GM21737 (cell line): ENCODE measurements at regions not wholly inside any gene's neighbourhood (a gene's known extent, or its start where the extent isn't known, plus 50 kb on each side); places are given as distances from the start of the nearest gene placed in this dataset.
A peak's percentile ranks its signal among the peaks of the same experiment; 100 is the strongest.

ENCODE experiments used
- ATAC-seq: cut with Tn5 transposase; IDR thresholded peaks from one replicate; pipeline ENCODE4 v1.9.1; 2021; ENCODE audit warnings: mild to moderate bottlenecking, moderate library complexity; ENCODE audit not compliant: unreplicated experiment

DNA sequence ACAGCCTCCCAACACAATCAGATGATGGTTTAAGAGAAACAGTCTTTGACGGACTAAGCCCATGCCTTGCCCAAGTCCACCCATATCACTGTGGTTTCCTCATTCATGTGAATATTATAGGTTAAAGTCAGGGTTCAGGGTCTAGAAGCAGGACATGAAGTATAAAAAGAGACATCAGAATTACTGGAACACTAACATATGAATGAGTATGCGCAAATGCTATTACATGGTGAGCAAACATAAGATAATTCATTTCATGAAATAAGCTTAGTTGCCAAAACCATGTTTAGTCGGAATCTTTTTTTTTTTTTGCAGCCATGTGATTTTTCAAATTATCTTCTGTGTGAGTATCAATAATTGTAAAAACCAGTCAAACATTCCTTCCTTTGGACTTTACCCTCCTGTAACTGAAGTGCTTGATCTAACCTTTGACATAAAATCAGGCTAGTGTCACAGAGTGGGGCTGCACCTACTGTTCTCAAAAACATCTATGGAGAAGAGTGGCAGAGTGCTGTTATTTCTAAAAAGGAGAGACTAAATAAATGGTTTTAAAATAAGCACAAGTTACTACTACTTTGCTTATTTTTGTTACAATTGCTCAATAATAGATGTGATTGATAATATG lies 84.9 kb upstream of the NRIP1 start:
- ATAC-seq, result no peak

DNA sequence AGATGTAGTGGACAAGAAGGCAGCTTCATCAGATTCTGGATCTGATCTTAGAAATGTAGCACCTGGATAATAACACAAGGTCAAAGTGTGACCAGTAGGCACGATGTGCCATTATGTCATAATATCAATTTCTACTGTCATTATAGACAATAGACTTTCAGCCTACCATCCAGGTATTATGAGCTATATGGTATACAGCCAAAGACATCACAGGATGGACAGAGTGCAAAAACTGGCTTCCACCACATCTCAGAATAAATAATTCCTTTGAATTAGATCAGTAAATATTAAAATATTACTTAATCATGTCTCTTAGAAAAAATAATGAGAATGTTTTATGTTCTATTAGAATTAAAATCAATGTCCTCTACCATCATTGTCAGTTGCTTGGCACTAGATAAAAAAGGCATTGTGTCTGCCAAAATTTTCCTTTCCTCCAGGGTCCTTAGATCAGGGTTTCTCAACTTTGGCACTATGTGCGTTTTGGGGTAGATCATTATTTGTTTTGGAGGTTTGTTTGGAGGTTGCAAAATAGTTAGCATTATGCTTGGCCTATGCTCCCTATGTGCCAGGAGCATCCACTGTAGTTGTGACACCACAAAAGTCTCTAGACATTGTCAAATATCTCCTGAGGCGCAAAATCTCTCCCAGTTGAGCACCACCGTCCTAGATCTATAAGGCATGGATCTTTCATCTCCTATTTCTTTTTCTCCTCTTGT lies 86.7 kb upstream of the NRIP1 start:
- ATAC-seq, result no peak

- no peak for ATAC-seq
Measured at GRCh38 chr21:15152591-15152990, 87.8 kb upstream of the NRIP1 start.

GRCh38 chr21:15159382-15160020 lies 94.7 kb upstream of the NRIP1 start:
- ATAC-seq, result peak; percentile 65

DNA sequence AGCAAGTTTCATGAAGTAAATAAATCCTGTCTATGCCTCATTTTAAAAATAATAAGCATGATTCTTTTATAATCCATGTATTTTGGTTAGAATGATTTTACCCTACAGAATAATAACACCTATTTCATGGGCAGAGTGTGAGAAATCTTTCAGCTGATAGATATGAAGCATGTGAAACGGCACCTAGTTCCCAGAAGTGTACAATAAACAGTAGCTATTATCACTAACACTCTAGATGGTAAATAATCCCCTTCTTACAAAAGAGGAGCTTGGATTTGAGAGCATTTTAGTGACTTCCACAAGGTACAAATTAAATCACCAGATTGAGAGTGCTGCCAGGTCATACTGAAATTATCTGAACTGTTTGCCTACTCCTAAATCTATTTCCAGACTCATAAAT lies 95.3 kb upstream of the NRIP1 start:
- ATAC-seq, result no peak

DNA sequence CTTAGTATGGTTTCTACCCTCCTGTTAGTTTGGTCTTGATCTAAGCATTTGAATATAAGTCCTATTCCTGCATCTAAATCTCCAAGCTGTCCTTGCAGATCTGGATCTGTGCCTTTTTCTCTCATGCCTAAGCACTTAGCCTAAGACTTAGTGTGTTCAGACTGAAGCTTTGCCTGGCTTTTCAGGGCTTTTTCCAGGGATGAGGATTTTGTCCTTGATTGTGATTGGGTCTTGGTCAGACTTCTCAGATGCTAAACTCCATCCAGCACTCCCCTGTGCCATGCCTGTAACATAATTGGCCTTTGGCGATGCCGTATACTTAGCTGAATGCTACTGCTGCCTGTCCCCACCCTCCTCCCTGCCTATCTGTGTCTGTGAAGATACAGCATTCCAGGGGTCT lies 98.1 kb upstream of the NRIP1 start:
- ATAC-seq, result no peak

GRCh38 chr21:15164273-15164672 lies 99.5 kb upstream of the NRIP1 start:
- ATAC-seq, result no peak

- no peak for ATAC-seq
Measured at GRCh38 chr21:15164678-15165303, 100.0 kb upstream of the NRIP1 start.

DNA sequence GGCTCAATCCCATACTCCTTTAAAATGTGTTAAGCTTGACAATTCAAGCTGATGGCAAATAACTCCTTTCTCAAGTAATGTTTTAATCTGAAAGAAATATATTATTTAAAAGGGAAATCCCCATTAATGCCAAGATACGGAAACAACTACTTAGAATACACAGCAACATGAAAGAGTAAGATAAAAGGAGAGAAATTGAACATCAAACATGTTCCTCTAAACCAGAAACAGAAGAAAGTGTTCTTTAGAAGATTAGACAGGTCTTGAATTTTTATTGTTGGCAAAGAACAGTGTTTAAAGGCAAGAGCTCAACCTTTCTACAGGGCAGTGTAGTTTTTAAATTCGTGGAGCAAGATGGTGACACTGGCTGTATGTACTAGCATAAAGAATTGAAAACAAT lies 105.8 kb upstream of the NRIP1 start:
- no peak for ATAC-seq

- no peak for ATAC-seq
Measured at GRCh38 chr21:15171546-15171945, 106.7 kb upstream of the NRIP1 start.

- ATAC-seq, result no peak
Measured at GRCh38 chr21:15172963-15173362, 108.2 kb upstream of the NRIP1 start.

DNA sequence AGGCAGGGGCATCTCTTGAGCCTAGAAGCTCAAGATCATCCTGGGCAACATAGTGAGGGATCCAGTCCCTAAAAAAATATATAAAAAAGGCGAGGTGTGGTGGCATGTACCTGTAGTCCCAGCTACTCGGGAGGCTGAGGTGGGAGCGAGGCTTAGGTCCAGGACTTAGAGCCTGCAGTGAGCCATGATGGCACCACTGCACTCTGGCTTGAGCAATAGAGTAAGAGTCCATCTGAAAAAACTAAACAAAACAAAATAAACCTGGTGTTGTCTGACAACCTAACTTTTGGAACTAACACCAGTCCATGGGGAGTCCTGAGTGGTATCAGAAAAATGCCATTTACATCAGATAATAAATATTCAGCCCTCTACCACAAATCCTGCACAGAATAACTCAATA lies 110.1 kb upstream of the NRIP1 start:
- no peak for ATAC-seq

DNA sequence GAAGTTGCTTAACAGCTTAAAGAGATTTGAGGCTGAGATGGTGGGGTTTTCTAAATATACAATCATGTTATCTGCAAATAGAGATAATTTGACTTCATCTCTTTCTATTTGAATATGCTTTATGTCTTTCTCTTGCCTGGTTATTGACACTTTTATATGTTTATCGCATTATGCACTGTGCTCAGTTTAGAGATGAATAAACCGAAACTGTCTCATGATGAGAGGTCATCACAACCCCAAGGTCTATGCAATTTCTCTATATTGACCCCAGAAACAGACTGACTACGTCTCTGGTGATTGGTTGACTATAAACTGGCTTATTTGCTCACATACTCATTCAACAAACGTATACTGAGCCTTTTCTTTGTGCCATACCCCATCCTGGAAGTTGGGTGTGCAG lies 117.9 kb upstream of the NRIP1 start:
- no peak for ATAC-seq

DNA sequence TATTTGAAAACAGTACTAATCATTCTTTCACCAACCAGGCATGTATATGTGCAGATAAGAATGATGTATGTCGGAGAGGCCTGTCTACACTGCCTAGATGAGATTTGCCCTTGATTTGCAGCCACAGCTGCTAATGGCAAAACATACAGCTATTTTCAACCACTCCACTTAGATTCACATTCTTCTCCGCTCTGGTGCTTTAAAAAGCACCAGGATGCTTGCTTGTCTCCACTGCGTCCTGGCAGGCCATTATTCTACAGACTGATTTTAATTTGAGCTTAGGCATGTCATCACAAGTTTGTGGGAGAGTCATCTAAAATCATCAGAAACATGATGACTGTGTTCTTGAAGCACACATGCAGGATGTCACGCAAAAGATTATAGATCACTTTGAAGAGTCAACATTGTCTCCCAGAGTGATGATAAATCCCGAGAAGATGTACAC lies 119.0 kb upstream of the NRIP1 start:
- no peak for ATAC-seq

- no peak for ATAC-seq
Measured at GRCh38 chr21:15190412-15190811, 125.6 kb upstream of the NRIP1 start.

- no peak for ATAC-seq
Measured at GRCh38 chr21:15190837-15191236, 126.0 kb upstream of the NRIP1 start.

DNA sequence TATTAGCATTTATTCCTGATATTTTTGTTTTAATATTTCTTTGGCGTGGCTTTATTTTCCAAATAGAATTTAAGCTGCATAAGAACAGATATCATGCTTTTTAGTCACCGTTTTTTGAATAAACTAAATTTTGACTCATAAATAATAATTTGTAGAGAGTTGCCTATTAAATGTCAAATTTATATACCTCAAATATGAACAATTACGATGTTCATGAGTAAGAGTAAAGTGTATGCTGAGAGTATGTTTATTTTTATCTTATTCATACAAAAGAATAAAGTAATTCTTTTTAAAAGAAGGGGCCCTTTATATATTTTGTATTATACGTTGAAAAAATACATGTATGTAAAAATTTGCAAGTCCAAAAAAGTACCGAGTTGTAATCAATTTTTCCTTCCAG lies 126.5 kb upstream of the NRIP1 start:
- no peak for ATAC-seq

GRCh38 chr21:15192243-15192642 lies 127.4 kb upstream of the NRIP1 start:
- no peak for ATAC-seq

DNA sequence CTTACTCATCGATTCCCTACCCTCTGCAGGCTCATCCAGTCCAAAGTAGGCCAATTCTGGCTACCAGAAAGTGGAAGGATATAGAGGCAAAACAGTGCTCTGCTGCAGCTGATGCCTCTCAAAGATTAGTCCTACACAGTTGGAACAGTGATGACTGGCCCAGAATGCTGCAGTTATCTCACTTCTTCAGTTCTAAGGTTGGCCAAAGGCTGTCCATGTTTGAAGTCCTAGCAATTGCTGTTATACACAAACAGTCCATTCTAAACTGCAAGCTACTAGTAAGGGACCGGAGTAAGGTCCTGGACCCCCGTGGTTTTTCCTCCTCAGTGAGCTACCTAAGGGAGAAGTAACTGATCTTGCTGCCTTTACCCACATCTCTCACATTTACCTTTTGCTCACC lies 129.1 kb upstream of the NRIP1 start:
- no peak for ATAC-seq

- no peak for ATAC-seq
Measured at GRCh38 chr21:15195104-15195503, 130.3 kb upstream of the NRIP1 start.

GRCh38 chr21:15195768-15196167 lies 131.0 kb upstream of the NRIP1 start:
- ATAC-seq, result no peak

GRCh38 chr21:15197696-15198095 lies 132.9 kb upstream of the NRIP1 start:
- no peak for ATAC-seq
